Left ventricle myocardium inferior (tissue), 1 donor: ENCODE measurements at regions not wholly inside any gene's neighbourhood (a gene's known extent, or its start where the extent isn't known, plus 50 kb on each side); places are given as distances from the start of the nearest gene placed in this dataset.

Experiments used
- DNase-seq: peaks from one replicate; pipeline ENCODE4 v3.0.0-alpha.2; 2020
- H3K27ac ChIP-seq: fragments of 200-600 bp; replicated peaks from 2 replicates; pipeline ENCODE4 v1.8.0; 2021
- H3K27me3 ChIP-seq: fragments of 200-600 bp; 2 replicates; pipeline ENCODE4 v1.8.0; 2021; ENCODE audit warnings: low read depth
- H3K36me3 ChIP-seq: fragments of 200-600 bp; 2 replicates; pipeline ENCODE4 v1.8.0; 2021
- H3K4me1 ChIP-seq: fragments of 200-600 bp; 2 replicates; pipeline ENCODE4 v1.8.0; 2021
- H3K4me3 ChIP-seq: fragments of 200-600 bp; 2 replicates; pipeline ENCODE4 v1.8.0; 2021; ENCODE audit warnings: mild to moderate bottlenecking, moderate library complexity
- H3K9me3 ChIP-seq: fragments of 200-600 bp; replicated peaks from 2 replicates; pipeline ENCODE4 v1.8.0; 2021
- CTCF ChIP-seq: fragments of 200-600 bp; IDR thresholded peaks from 2 replicates; pipeline ENCODE4 v1.8.0; 2021; ENCODE audit warnings: antibody characterized with exemption, mild to moderate bottlenecking, borderline replicate concordance
- intact Hi-C: fragments of 100-400 bp; cut with micrococcal nuclease; formaldehyde crosslinking; loops from one replicate; pipeline ENCODE4 v1.11.0; 2022
- donor health status: DM: no; HTN: yes; CAD: no; lungs with severe emphysema.

GRCh38 chr3:43218156-43218555, 68.2 kb upstream of the SNRK start:
- no peak for TF ChIP-seq CTCF
- H3K36me3 ChIP-seq, result no peaks in the 10 kb centered on the region
- DNase-seq, result no peak
- intact Hi-C loops, result no loop called here
- H3K27me3 ChIP-seq, result no peaks in the 10 kb centered on the region
- peaks cover 7% of the 10 kb centered on the region for H3K9me3 ChIP-seq
- peaks cover 8% of the 10 kb centered on the region for H3K4me1 ChIP-seq
- peak overlapping the region; percentile 68 for H3K27ac ChIP-seq
- no peak overlapping the region for H3K4me3 ChIP-seq

GRCh38 chr3:43217633-43218032, 68.7 kb upstream of the SNRK start:
- H3K4me3 ChIP-seq, result no peak overlapping the region
- H3K27ac ChIP-seq, result peak overlapping the region; percentile 68
- H3K27me3 ChIP-seq, result no peaks in the 10 kb centered on the region
- no peak for TF ChIP-seq CTCF
- H3K9me3 ChIP-seq, result peaks cover 1% of the 10 kb centered on the region
- intact Hi-C loops, result no loop called here
- DNase-seq, result no peak
- H3K4me1 ChIP-seq, result peaks cover 8% of the 10 kb centered on the region
- no peaks in the 10 kb centered on the region for H3K36me3 ChIP-seq

- no peak for TF ChIP-seq CTCF
- Histone ChIP-seq H3K4me1 (peaks cover 8% of the 10 kb centered on the region), H3K27me3 (no peaks in the 10 kb centered on the region), H3K9me3 (no peaks in the 10 kb centered on the region), H3K36me3 (no peaks in the 10 kb centered on the region), H3K4me3 (no peak overlapping the region), H3K27ac (peak overlapping the region; percentile 68)
- intact Hi-C loops, result no loop called here
- DNase-seq, result no peak
These were observed 69.1 kb upstream of the SNRK start for GRCh38 chr3:43217206-43217605.

- intact Hi-C loops, result no loop called here
- H3K36me3 ChIP-seq, result no peaks in the 10 kb centered on the region
- H3K4me1 ChIP-seq, result peaks cover 14% of the 10 kb centered on the region
- DNase-seq, result no peak
- TF ChIP-seq CTCF, result no peak
- H3K9me3 ChIP-seq, result no peaks in the 10 kb centered on the region
- no peak overlapping the region for H3K4me3 ChIP-seq
- H3K27me3 ChIP-seq, result no peaks in the 10 kb centered on the region
- no peak overlapping the region for H3K27ac ChIP-seq
These were observed 70.6 kb upstream of the SNRK start for GRCh38 chr3:43215663-43216275.

- no peaks in the 10 kb centered on the region for H3K27me3 ChIP-seq
- H3K4me1 ChIP-seq, result peaks cover 20% of the 10 kb centered on the region
- no peaks in the 10 kb centered on the region for H3K9me3 ChIP-seq
- no peak overlapping the region for H3K4me3 ChIP-seq
- no peak for TF ChIP-seq CTCF
- intact Hi-C loops, result no loop called here
- H3K27ac ChIP-seq, result no peak overlapping the region
- DNase-seq, result no peak
- H3K36me3 ChIP-seq, result no peaks in the 10 kb centered on the region
These were observed 71.2 kb upstream of the SNRK start for GRCh38 chr3:43215138-43215537.

GRCh38 chr3:43214616-43215015, 71.7 kb upstream of the SNRK start:
- no peak for DNase-seq
- no peak overlapping the region for H3K27ac ChIP-seq
- H3K9me3 ChIP-seq, result no peaks in the 10 kb centered on the region
- H3K27me3 ChIP-seq, result no peaks in the 10 kb centered on the region
- intact Hi-C loops, result no loop called here
- no peak overlapping the region for H3K4me3 ChIP-seq
- H3K4me1 ChIP-seq, result peaks cover 25% of the 10 kb centered on the region
- H3K36me3 ChIP-seq, result no peaks in the 10 kb centered on the region
- no peak for TF ChIP-seq CTCF
